ENCODE measurements at regions not wholly inside any gene's neighbourhood (a gene's known extent, or its start where the extent isn't known, plus 50 kb on each side); places are given as distances from the start of the nearest gene placed in this dataset.

DNA sequence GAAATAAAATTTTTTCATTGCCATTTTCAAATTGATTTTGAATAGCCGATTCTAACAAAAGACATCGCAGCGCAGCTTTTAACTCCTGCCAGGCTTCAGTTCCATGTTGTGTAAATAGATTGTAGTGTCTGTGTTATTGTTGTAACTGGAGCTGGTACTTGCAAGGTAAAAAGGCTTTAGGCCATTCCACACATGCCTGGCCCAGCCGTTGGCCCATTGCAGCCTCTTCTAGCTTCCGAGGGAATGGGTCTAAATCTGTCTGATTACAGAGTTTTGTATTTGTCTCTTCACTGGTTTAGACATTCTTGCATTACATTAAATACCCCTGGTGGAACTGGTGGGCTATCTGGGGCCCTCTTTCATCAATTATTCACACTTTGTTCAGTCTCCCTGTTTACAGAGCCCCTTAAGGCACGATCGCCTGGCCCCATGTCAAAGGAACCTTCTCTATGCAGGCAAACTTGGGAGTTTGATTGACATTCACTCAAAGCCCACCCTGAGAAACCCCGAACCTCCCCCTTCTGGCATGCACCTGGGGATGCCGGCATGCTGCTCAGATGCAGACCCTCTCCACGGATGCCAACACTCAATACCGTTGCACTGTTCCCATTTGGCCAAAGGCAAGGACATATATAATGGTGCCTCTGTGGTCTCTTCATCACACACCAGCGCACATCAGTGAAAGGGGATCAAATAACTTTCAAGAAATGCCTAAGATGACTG, 281.7 kb upstream of the IRX2 start:
- no peaks in the 10 kb centered on the region for H3K9me2 ChIP-seq (ENCODE audit: insufficient read depth)
- ChIA-PET CTCF (no interaction called here), RAD21 (ENCODE audit: low non-redundant PET in 1 of 2, low total read pairs in 2 of 2, uncharacterized antibody in 2 of 2, unreplicated experiment in 2 of 2) (no interaction called here)

More for the DNA sequence above, 281.7 kb upstream of the IRX2 start:
- POLR2A ChIA-PET, result no interaction called here
- Histone ChIP-seq H3K27me3 (ENCODE audit: insufficient read depth, low read length) (no peaks in the 10 kb centered on the region), H3K27ac (ENCODE audit: low read depth, low read length) (no peak overlapping the region), H2AFZ (ENCODE audit: low read depth, low read length, poor library complexity, severe bottlenecking) (no peak overlapping the region), H3K4me2 (ENCODE audit: low read length) (no peak overlapping the region), H3K4me3 (replicated peaks in 1 of 2; ENCODE audit: low read depth in 1 of 2, low read length in 2 of 2) (no peak overlapping the region), H4K20me1 (ENCODE audit: insufficient read depth) (no peaks in the 10 kb centered on the region), H3K9ac (ENCODE audit: low read length) (no peak overlapping the region), H3K79me2 (ENCODE audit: insufficient read depth, low read length) (no peaks in the 10 kb centered on the region), H3K4me1 (ENCODE audit: control insufficient read depth in 1 of 2, insufficient read depth in 2 of 2, low read length in 2 of 2) (no peaks in the 10 kb centered on the region), H3K9me3 (ENCODE audit: control insufficient read depth in 1 of 2, insufficient read depth in 1 of 2, low read depth in 1 of 2, low read length in 2 of 2) (peaks cover 0 to 34% of the 10 kb centered on the region in 2 experiments; a peak in 2 of 4 replicates), H3K36me3 (ENCODE audit: control insufficient read depth in 1 of 2, insufficient read depth in 2 of 2, low read length in 2 of 2) (no peaks in the 10 kb centered on the region)
- BruUV-seq (replicated peaks), result no TSS peak
- no peak for TF ChIP-seq ELF1 (IDR thresholded peaks at IDR 0.05; ENCODE audit: borderline replicate concordance, low read depth)
- TF ChIP-seq, protein P1, sequence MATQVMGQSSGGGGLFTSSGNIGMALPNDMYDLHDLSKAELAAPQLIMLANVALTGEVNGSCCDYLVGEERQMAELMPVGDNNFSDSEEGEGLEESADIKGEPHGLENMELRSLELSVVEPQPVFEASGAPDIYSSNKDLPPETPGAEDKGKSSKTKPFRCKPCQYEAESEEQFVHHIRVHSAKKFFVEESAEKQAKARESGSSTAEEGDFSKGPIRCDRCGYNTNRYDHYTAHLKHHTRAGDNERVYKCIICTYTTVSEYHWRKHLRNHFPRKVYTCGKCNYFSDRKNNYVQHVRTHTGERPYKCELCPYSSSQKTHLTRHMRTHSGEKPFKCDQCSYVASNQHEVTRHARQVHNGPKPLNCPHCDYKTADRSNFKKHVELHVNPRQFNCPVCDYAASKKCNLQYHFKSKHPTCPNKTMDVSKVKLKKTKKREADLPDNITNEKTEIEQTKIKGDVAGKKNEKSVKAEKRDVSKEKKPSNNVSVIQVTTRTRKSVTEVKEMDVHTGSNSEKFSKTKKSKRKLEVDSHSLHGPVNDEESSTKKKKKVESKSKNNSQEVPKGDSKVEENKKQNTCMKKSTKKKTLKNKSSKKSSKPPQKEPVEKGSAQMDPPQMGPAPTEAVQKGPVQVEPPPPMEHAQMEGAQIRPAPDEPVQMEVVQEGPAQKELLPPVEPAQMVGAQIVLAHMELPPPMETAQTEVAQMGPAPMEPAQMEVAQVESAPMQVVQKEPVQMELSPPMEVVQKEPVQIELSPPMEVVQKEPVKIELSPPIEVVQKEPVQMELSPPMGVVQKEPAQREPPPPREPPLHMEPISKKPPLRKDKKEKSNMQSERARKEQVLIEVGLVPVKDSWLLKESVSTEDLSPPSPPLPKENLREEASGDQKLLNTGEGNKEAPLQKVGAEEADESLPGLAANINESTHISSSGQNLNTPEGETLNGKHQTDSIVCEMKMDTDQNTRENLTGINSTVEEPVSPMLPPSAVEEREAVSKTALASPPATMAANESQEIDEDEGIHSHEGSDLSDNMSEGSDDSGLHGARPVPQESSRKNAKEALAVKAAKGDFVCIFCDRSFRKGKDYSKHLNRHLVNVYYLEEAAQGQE (IDR thresholded peaks at IDR 0.05; ENCODE audit: low read depth), result no peak
- no peak for TF ChIP-seq ZNF274 (IDR thresholded peaks at IDR 0.05; ENCODE audit: low read depth, low read length)
- no peak for TF ChIP-seq ATF3 (IDR thresholded peaks at IDR 0.05)
- no peak for TF ChIP-seq EZH2 (IDR thresholded peaks at IDR 0.05)
- no peak for TF ChIP-seq JUND (IDR thresholded peaks at IDR 0.05)
- no peak for TF ChIP-seq RAD21 (IDR thresholded peaks at IDR 0.05; ENCODE audit: low read depth)
- TF ChIP-seq MAX (IDR thresholded peaks at IDR 0.05), result no peak
- no peak for TF ChIP-seq TCF7L2 (IDR thresholded peaks at IDR 0.05; ENCODE audit: borderline replicate concordance, extremely low read depth, insufficient read depth, insufficient read length)
- TF ChIP-seq POLR2A (IDR thresholded peaks at IDR 0.05; ENCODE audit: borderline replicate concordance, extremely low read depth, insufficient read depth, insufficient read length), result no peak
- no peak for TF ChIP-seq YY1 (IDR thresholded peaks at IDR 0.05; ENCODE audit: extremely low read depth, insufficient replicate concordance, low read depth, low read length)
- no peak for TF ChIP-seq CTCF (IDR thresholded peaks at IDR 0.05 in 2 of 3, conservative IDR thresholded peaks at IDR 0.05 in 1 of 3; ENCODE audit: borderline replicate concordance in 1 of 3, insufficient read depth in 1 of 3, low read depth in 2 of 3, low read length in 2 of 3)
- no peak for TF ChIP-seq SRF (IDR thresholded peaks at IDR 0.05; ENCODE audit: low read depth)
- TF ChIP-seq EZH2phosphoT487 (IDR thresholded peaks at IDR 0.05; ENCODE audit: borderline replicate concordance), result no peak
- no peak for TF ChIP-seq ZBTB33 (IDR thresholded peaks at IDR 0.05; ENCODE audit: extremely low read depth, insufficient replicate concordance, low read length)
- TF ChIP-seq CBX3 (IDR thresholded peaks at IDR 0.05; ENCODE audit: low read depth), result no peak
- intact Hi-C loops (cut with micrococcal nuclease), result no loop called here
- ATAC-seq, result no peak
- no peak for DNase-seq (ENCODE audit: low read depth, low spot score)
